ENCODE measurements at regions not wholly inside any gene's neighbourhood (a gene's known extent, or its start where the extent isn't known, plus 50 kb on each side); places are given as distances from the start of the nearest gene placed in this dataset.

GRCh38 chr3:187618722-187619121 lies 51.5 kb downstream of the SST start:
- DNase-seq, result no peak

GRCh38 chr3:187617213-187617612 lies 53.0 kb downstream of the SST start:
- no peak for DNase-seq

GRCh38 chr3:187616307-187616972 lies 53.8 kb downstream of the SST start:
- peak; percentile 34 for DNase-seq

GRCh38 chr3:187615630-187616029 lies 54.6 kb downstream of the SST start:
- no peak for DNase-seq

GRCh38 chr3:187612656-187613055 lies 57.5 kb downstream of the SST start:
- DNase-seq, result no peak

GRCh38 chr3:187610981-187611511 lies 59.1 kb downstream of the SST start:
- no peak for DNase-seq

- DNase-seq, result no peak
These were observed 75.9 kb downstream of the SST start for GRCh38 chr3:187594272-187594671.

GRCh38 chr3:187593451-187593850 lies 76.7 kb downstream of the SST start:
- DNase-seq, result no peak

GRCh38 chr3:187590861-187591576 lies 79.2 kb downstream of the SST start:
- no peak for DNase-seq

GRCh38 chr3:187587076-187587475 lies 83.1 kb downstream of the SST start:
- DNase-seq, result no peak

- DNase-seq, result no peak
These were observed 84.0 kb downstream of the SST start for GRCh38 chr3:187586226-187586625.

- no peak for DNase-seq
These were observed 97.8 kb downstream of the SST start for GRCh38 chr3:187572441-187572840.

- no peak for DNase-seq
These were observed 98.5 kb downstream of the SST start for GRCh38 chr3:187571701-187572100.

GRCh38 chr3:187570776-187571175 lies 99.4 kb downstream of the SST start:
- no peak for DNase-seq

GRCh38 chr3:187568171-187568570 lies 102.0 kb downstream of the SST start:
- no peak for DNase-seq

GRCh38 chr3:187567661-187568121 lies 102.5 kb downstream of the SST start:
- no peak for DNase-seq

GRCh38 chr3:187567021-187567420 lies 103.2 kb downstream of the SST start:
- DNase-seq, result no peak

GRCh38 chr3:187565701-187566100 lies 104.5 kb downstream of the SST start:
- no peak for DNase-seq

- no peak for DNase-seq
These were observed 111.2 kb downstream of the SST start for GRCh38 chr3:187558990-187559389.

GRCh38 chr3:187551416-187551815 lies 118.8 kb downstream of the SST start:
- no peak for DNase-seq

- no peak for DNase-seq
These were observed 119.7 kb downstream of the SST start for GRCh38 chr3:187550446-187550845.

- no peak for DNase-seq
These were observed 124.8 kb downstream of the SST start for GRCh38 chr3:187545366-187545765.

GRCh38 chr3:187544326-187544725 lies 125.9 kb downstream of the SST start:
- no peak for DNase-seq

- DNase-seq, result no peak
These were observed 129.3 kb downstream of the SST start for GRCh38 chr3:187540847-187541246.

Data from NCI-H2029 (cell line).